SK-N-MC (cell line): ENCODE measurements at regions not wholly inside any gene's neighbourhood (a gene's known extent, or its start where the extent isn't known, plus 50 kb on each side); places are given as distances from the start of the nearest gene placed in this dataset.

Source experiments
- EZH2 ChIP-seq: fragments of 200-600 bp; sonication (generic); IDR thresholded peaks from one replicate; pipeline ENCODE4 v1.6.1; 2017; ENCODE audit warnings: antibody characterized with exemption
- FOXP2 ChIP-seq: optimal IDR thresholded peaks from 2 replicates; pipeline ENCODE3; 2011; ENCODE audit warnings: mild to moderate bottlenecking, moderate library complexity; ENCODE audit not compliant: insufficient read depth; ENCODE audit errors: extremely low read length, control extremely low read depth
- POLR2AphosphoS5 ChIP-seq: IDR thresholded peaks from 2 replicates; pipeline ENCODE4 v1.6.1; 2012; ENCODE audit warnings: mild to moderate bottlenecking, low read depth, low read length, borderline replicate concordance

DNA sequence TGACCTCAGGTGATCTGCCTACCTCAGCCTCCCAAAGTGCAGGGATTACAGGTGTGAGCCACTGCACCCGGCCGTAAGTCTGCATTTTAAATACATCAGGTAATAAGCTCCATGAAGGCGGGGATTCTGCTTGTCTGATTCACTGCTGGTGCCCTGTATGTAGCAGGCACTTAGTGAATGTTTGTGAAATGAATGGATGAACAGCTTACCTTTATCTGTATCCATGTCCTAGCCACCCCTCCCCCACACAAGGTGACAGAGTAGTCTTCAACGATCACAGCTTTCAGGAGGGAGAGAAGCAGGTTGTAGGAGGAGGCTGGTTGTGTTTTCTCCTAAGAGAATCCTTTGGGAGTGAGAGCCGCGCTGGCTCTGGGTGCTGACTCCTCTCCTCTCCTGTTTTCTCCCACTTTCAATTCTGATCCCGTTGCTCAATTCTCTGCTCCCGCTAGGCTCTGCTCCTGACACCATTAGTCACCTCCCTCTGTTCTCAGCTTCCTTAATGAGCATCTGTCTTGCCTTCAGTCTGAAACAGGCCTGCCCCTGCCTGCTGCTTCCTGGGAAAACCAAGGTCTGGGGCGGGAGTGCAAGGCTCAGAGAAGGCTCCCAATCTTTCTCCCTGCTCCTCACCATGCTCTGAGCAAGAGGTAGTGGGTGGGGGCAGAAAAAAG is 88.8 kb upstream of the CTNNA1 start:
- TF ChIP-seq EZH2 (no peak), POLR2AphosphoS5 (no peak), FOXP2 (no peak)
